Mesenchymal stem cell (in vitro differentiated cells and primary cell): ENCODE measurements at regions not wholly inside any gene's neighbourhood (a gene's known extent, or its start where the extent isn't known, plus 50 kb on each side); places are given as distances from the start of the nearest gene placed in this dataset.

ENCODE experiments used
- DNase-seq: peaks from one replicate; pipeline ENCODE4 v3.0.0-alpha.2; 2013
- H2AFZ ChIP-seq: one replicate; pipeline ENCODE4 v1.6.1; 2013; ENCODE audit warnings: low read depth, mild to moderate bottlenecking, control low read depth, inconsistent platforms, low read length, moderate library complexity
- H2AK5ac ChIP-seq: 2 replicates; pipeline ENCODE4 v1.6.1; 2013; ENCODE audit warnings: low read length, moderate library complexity, mild to moderate bottlenecking, inconsistent platforms; ENCODE audit not compliant: severe bottlenecking
- H2BK120ac ChIP-seq: one replicate; pipeline ENCODE4 v1.6.1; 2013; ENCODE audit warnings: low read depth, mild to moderate bottlenecking, inconsistent platforms, low read length, moderate library complexity
- H2BK12ac ChIP-seq, 2 experiments: one replicate each; pipeline ENCODE4 v1.6.1; 2013; ENCODE audit warnings: inconsistent platforms in 2 of 2, low read length in 2 of 2, mild to moderate bottlenecking in 2 of 2, moderate library complexity in 2 of 2, control low read depth in 1 of 2
- H2BK15ac ChIP-seq: one replicate; pipeline ENCODE4 v1.6.1; 2013; ENCODE audit warnings: mild to moderate bottlenecking, low read depth, inconsistent platforms; ENCODE audit not compliant: poor library complexity, severe bottlenecking
- H2BK5ac ChIP-seq: 2 replicates; pipeline ENCODE4 v1.6.1; 2013; ENCODE audit warnings: low read depth, mild to moderate bottlenecking, low read length, control low read depth, inconsistent platforms; ENCODE audit not compliant: poor library complexity, severe bottlenecking
- H3K14ac ChIP-seq, 2 experiments: one replicate each; pipeline ENCODE4 v1.6.1; 2013; ENCODE audit warnings: inconsistent platforms in 2 of 2, low read length in 2 of 2, control low read depth in 1 of 2, mild to moderate bottlenecking in 1 of 2, moderate library complexity in 1 of 2
- H3K18ac ChIP-seq, 2 experiments: one replicate each; pipeline ENCODE4 v1.6.1; 2013; ENCODE audit warnings: inconsistent platforms in 2 of 2, low read length in 2 of 2, control low read depth in 1 of 2, low read depth in 1 of 2, mild to moderate bottlenecking in 1 of 2
- H3K23ac ChIP-seq, 2 experiments: one replicate each; pipeline ENCODE4 v1.6.1; 2013; ENCODE audit warnings: inconsistent platforms in 2 of 2, low read length in 2 of 2, mild to moderate bottlenecking in 2 of 2, moderate library complexity in 2 of 2, control low read depth in 1 of 2
- H3K27ac ChIP-seq: 2 replicates; pipeline ENCODE4 v1.5.1; 2013; ENCODE audit warnings: mild to moderate bottlenecking, moderate library complexity, low read length, control low read depth, inconsistent platforms; ENCODE audit not compliant: poor library complexity, severe bottlenecking
- H3K27me3 ChIP-seq, 2 experiments: 2 replicates each; pipeline versions ENCODE4 v1.6.1 to v1.7.0; 2013; ENCODE audit warnings: low read length in 2 of 2, mild to moderate bottlenecking in 2 of 2, moderate library complexity in 2 of 2, control low read depth in 1 of 2, inconsistent platforms in 1 of 2; ENCODE audit not compliant: control insufficient read depth in 1 of 2, insufficient read depth in 1 of 2
- H3K36me3 ChIP-seq, 2 experiments: 2 replicates each; pipeline versions ENCODE4 v1.6.1 to v1.7.0; 2013; ENCODE audit warnings: low read length in 2 of 2, control low read depth in 1 of 2, inconsistent platforms in 1 of 2, low read depth in 1 of 2, mild to moderate bottlenecking in 1 of 2; ENCODE audit not compliant: insufficient read depth in 2 of 2, control insufficient read depth in 1 of 2
- H3K4ac ChIP-seq, 2 experiments: one replicate each; pipeline ENCODE4 v1.6.1; 2013; ENCODE audit warnings: inconsistent platforms in 2 of 2, low read length in 2 of 2, mild to moderate bottlenecking in 2 of 2, moderate library complexity in 2 of 2, control low read depth in 1 of 2, low read depth in 1 of 2
- H3K4me1 ChIP-seq: 2 replicates; pipeline ENCODE4 v1.6.1; 2013; ENCODE audit warnings: low read depth, low read length, control low read depth; ENCODE audit not compliant: control insufficient read depth, insufficient read depth
- H3K4me2 ChIP-seq: 2 replicates; pipeline ENCODE4 v1.6.1; 2013; ENCODE audit warnings: low read length, mild to moderate bottlenecking, inconsistent platforms; ENCODE audit not compliant: poor library complexity, severe bottlenecking
- H3K4me3 ChIP-seq, 2 experiments: 2 replicates each; pipeline versions ENCODE4 v1.5.1 to v1.7.0; 2013; ENCODE audit warnings: low read length in 2 of 2, mild to moderate bottlenecking in 2 of 2, control low read depth in 1 of 2, low read depth in 1 of 2; ENCODE audit not compliant: insufficient read depth in 1 of 2
- H3K79me1 ChIP-seq: replicated peaks from 2 replicates; pipeline ENCODE4 v1.6.1; 2013; ENCODE audit warnings: mild to moderate bottlenecking, control low read depth, low read length, inconsistent platforms; ENCODE audit not compliant: poor library complexity, severe bottlenecking
- H3K9ac ChIP-seq: 2 replicates; pipeline ENCODE4 v1.7.0; 2013; ENCODE audit warnings: mild to moderate bottlenecking, low read length, moderate library complexity
- H3K9me3 ChIP-seq: 2 replicates; pipeline ENCODE4 v1.7.0; 2013; ENCODE audit warnings: mild to moderate bottlenecking, low read length; ENCODE audit not compliant: control insufficient read depth
- H4K8ac ChIP-seq: one replicate; pipeline ENCODE4 v1.6.1; 2013; ENCODE audit warnings: inconsistent platforms, mild to moderate bottlenecking, low read length, moderate library complexity
- H4K91ac ChIP-seq: one replicate; pipeline ENCODE4 v1.6.1; 2013; ENCODE audit warnings: mild to moderate bottlenecking, low read length, inconsistent platforms
- WGBS: methylation state at CpG from one replicate; pipeline ENCODE4 v1.1.7; 2013; ENCODE audit warnings: mixed read lengths; 5-methylcytosine and 5-hydroxymethylcytosine counted together

GRCh38 chr4:163738521-163738920 is 244.0 kb downstream of the TMA16 start:
- Histone ChIP-seq H3K18ac (no peak overlapping the region), H3K36me3 (no peaks in the 10 kb centered on the region), H3K9me3 (no peaks in the 10 kb centered on the region), H2BK15ac (no peak overlapping the region), H3K14ac (no peak overlapping the region), H2BK120ac (no peak overlapping the region), H4K8ac (no peak overlapping the region), H2BK12ac (no peak overlapping the region), H3K27ac (no peak overlapping the region), H3K4me3 (no peak overlapping the region), H2AFZ (no peak overlapping the region), H3K23ac (no peak overlapping the region), H4K91ac (no peak overlapping the region), H3K4me2 (no peak overlapping the region), H3K9ac (no peak overlapping the region), H2AK5ac (no peak overlapping the region), H3K79me1 (no peaks in the 10 kb centered on the region), H3K27me3 (no peaks in the 10 kb centered on the region), H2BK5ac (no peak overlapping the region), H3K4ac (no peak overlapping the region), H3K4me1 (no peaks in the 10 kb centered on the region)
- DNase-seq = no peak

DNA sequence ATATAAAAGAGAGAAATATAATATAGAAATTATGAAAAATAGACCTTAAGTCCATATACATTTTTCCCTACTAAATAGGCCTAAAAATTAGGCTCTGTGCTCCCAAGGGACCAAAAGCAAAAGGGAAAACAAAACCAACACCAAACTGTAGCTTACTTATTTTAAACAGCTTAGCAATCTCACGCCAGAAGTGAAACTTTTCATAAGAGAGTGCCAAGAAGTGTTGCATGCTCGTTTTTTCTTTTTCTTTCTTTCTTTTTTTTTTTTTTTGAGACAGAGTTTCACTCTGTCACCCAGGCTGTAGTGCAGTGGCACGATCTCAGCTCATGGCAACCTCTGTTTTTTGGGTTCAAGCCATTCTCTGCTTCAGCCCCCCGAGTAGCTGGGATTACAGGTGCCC is 250.4 kb downstream of the TMA16 start:
- no peak overlapping the region for H3K14ac ChIP-seq
- H4K8ac ChIP-seq = no peak overlapping the region
- no peak for DNase-seq
- no peaks in the 10 kb centered on the region for H3K36me3 ChIP-seq
- no peak overlapping the region for H3K9ac ChIP-seq
- H2AK5ac ChIP-seq = no peak overlapping the region
- no peaks in the 10 kb centered on the region for H3K4me1 ChIP-seq
- no peak overlapping the region for H3K23ac ChIP-seq
- no peak overlapping the region for H3K4me2 ChIP-seq
- no peaks in the 10 kb centered on the region for H3K9me3 ChIP-seq
- H3K18ac ChIP-seq = no peak overlapping the region
- no peaks in the 10 kb centered on the region for H3K27me3 ChIP-seq
- no peak overlapping the region for H2BK120ac ChIP-seq
- H4K91ac ChIP-seq = no peak overlapping the region
- no peak overlapping the region for H3K4ac ChIP-seq
- no peaks in the 10 kb centered on the region for H3K79me1 ChIP-seq
- H2BK12ac ChIP-seq = no peak overlapping the region
- H3K4me3 ChIP-seq = no peak overlapping the region
- 70% methylated on average over 4 of the region's 4 CpGs for WGBS
- no peak overlapping the region for H2AFZ ChIP-seq
- H2BK15ac ChIP-seq = no peak overlapping the region
- no peak overlapping the region for H2BK5ac ChIP-seq
- no peak overlapping the region for H3K27ac ChIP-seq

- Histone ChIP-seq H3K23ac (no peak overlapping the region), H3K4me3 (no peak overlapping the region), H2BK5ac (no peak overlapping the region), H3K27ac (no peak overlapping the region), H4K91ac (no peak overlapping the region), H3K4ac (no peak overlapping the region), H3K9ac (no peak overlapping the region), H3K9me3 (no peaks in the 10 kb centered on the region), H3K27me3 (no peaks in the 10 kb centered on the region), H4K8ac (no peak overlapping the region), H3K79me1 (no peaks in the 10 kb centered on the region), H3K4me2 (no peak overlapping the region), H2BK12ac (no peak overlapping the region), H2AK5ac (no peak overlapping the region), H2BK15ac (no peak overlapping the region), H3K4me1 (no peaks in the 10 kb centered on the region), H3K14ac (no peak overlapping the region), H3K18ac (no peak overlapping the region), H2BK120ac (no peak overlapping the region), H3K36me3 (no peaks in the 10 kb centered on the region), H2AFZ (no peak overlapping the region)
- DNase-seq = no peak
- WGBS = 80% methylated on average over 4 of the region's 5 CpGs
Measured at GRCh38 chr4:163747293-163747692, 252.8 kb downstream of the TMA16 start.

- Histone ChIP-seq H2BK12ac (no peak overlapping the region), H4K8ac (no peak overlapping the region), H3K9ac (no peak overlapping the region), H2BK120ac (no peak overlapping the region), H2AK5ac (no peak overlapping the region), H3K23ac (no peak overlapping the region), H3K14ac (no peak overlapping the region), H2AFZ (no peak overlapping the region), H3K27ac (no peak overlapping the region), H3K36me3 (no peaks in the 10 kb centered on the region), H3K79me1 (no peaks in the 10 kb centered on the region), H2BK15ac (no peak overlapping the region), H3K27me3 (no peaks in the 10 kb centered on the region), H3K9me3 (no peaks in the 10 kb centered on the region), H3K18ac (no peak overlapping the region), H3K4ac (no peak overlapping the region), H3K4me1 (no peaks in the 10 kb centered on the region), H3K4me2 (no peak overlapping the region), H4K91ac (no peak overlapping the region), H3K4me3 (no peak overlapping the region), H2BK5ac (no peak overlapping the region)
- no peak for DNase-seq
- WGBS = 100% methylated on average over 1 of the region's 3 CpGs
Measured at GRCh38 chr4:163747886-163748285, 253.4 kb downstream of the TMA16 start.
